ENCODE measurements at regions not wholly inside any gene's neighbourhood (a gene's known extent, or its start where the extent isn't known, plus 50 kb on each side); places are given as distances from the start of the nearest gene placed in this dataset.

DNA sequence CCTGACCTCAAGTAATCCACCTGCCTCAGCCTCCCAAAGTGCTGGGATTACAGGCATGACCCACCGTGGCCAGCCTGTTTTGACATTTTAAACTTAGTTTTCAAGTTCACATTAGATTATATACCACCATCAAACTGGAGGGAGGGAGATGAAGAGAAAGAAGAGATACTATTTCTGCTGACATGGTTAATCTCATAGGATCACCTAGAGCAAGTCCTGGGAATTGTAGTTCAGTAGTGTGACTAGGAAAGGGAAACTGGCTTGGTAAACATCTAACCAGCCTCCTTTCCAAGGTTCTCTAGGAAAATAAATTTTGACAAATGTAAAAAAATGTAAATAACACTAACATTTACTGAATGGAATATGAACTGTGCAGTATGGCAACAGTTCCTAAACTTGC, 120.5 kb upstream of the ASCC3 start:
- ATAC-seq: no peak
- DNase-seq (ENCODE audit: low spot score): no peak
- ChIA-PET POLR2A (no interaction called here), CTCF (ENCODE audit: low intra/inter-chr PET ratio, low total read pairs) (no interaction called here)
- Histone ChIP-seq H3K4me1 (ENCODE audit: insufficient read depth, low read length) (no peaks in the 10 kb centered on the region), H2AFZ (ENCODE audit: low read length) (no peak overlapping the region), H4K20me1 (ENCODE audit: insufficient read depth, low read length) (no peaks in the 10 kb centered on the region), H3K27me3 (ENCODE audit: control insufficient read depth in 1 of 2, insufficient read depth in 2 of 2, low read length in 2 of 2) (no peaks in the 10 kb centered on the region), H3K27ac (ENCODE audit: extremely low read length, insufficient read depth, low read length) (no peak overlapping the region), H3K9ac (ENCODE audit: insufficient read depth, low read depth, low read length) (no peak overlapping the region), H3K36me3 (replicated peaks in 1 of 2; ENCODE audit: control insufficient read depth in 1 of 2, insufficient read depth in 2 of 2, low read length in 2 of 2) (no peaks in the 10 kb centered on the region), H3K4me3 (replicated peaks in 1 of 3; ENCODE audit: insufficient read depth in 1 of 3, low read depth in 2 of 3, low read length in 3 of 3) (no peak overlapping the region), H3K9me3 (ENCODE audit: low read length) (no peaks in the 10 kb centered on the region), H3K79me2 (ENCODE audit: insufficient read depth, low read length) (no peaks in the 10 kb centered on the region), H3K4me2 (ENCODE audit: low read depth, low read length) (no peak overlapping the region)
- in situ Hi-C loops (cut with HindIII; ENCODE audit: extremely low pct_ligation_motif_present, low pct_unique_long_range_greater_than_20kb) (no loop called here), intact Hi-C loops (cut with micrococcal nuclease; ENCODE audit: unreplicated experiment) (no loop called here)
- 0% methylated on average over 1 of the region's 1 CpG for WGBS (ENCODE audit: low lambda C conversion rate)
- FAIRE-seq: no peak
- TF ChIP-seq MAFK (conservative IDR thresholded peaks at IDR 0.05 in 1 of 2, IDR thresholded peaks at IDR 0.05 in 1 of 2; ENCODE audit: low read length in 2 of 2) (peak; percentile 60 to 77), MAFF (IDR thresholded peaks at IDR 0.05; ENCODE audit: low read depth, low read length) (peak; percentile 45; the same call in 1 of the 2 replicates)
- TF ChIP-seq, protein P1, sequence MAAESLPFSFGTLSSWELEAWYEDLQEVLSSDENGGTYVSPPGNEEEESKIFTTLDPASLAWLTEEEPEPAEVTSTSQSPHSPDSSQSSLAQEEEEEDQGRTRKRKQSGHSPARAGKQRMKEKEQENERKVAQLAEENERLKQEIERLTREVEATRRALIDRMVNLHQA (CRISPR knock-in tag; IDR thresholded peaks at IDR 0.05): no peak
- no TSS peak for BruUV-seq (replicated peaks)

DNA sequence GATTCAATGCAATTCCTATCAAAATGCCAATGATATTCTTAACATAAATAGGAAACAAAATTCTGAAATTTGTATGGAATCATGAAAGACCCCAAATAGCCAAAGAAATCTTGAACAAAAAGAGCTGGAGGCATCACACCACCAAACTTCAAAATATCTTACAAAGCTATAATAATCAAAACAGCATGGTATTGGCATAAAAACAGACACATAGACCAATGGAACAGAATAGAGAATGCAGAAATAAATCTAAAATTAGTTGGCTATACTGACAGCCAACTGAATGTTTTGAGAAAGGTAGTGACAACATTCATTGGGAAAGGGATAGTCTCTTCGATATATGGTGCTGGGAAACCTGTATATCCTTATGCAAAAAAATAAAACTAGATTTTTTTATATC, 121.9 kb upstream of the ASCC3 start:
- intact Hi-C loops (cut with micrococcal nuclease; ENCODE audit: unreplicated experiment): no loop called here
- Histone ChIP-seq H3K27me3 (ENCODE audit: control insufficient read depth in 1 of 2, insufficient read depth in 2 of 2, low read length in 2 of 2) (no peaks in the 10 kb centered on the region), H3K79me2 (ENCODE audit: insufficient read depth, low read length) (no peaks in the 10 kb centered on the region), H3K27ac (ENCODE audit: extremely low read length, insufficient read depth, low read length) (no peak overlapping the region), H3K9me3 (ENCODE audit: low read length) (no peaks in the 10 kb centered on the region), H3K4me1 (ENCODE audit: insufficient read depth, low read length) (no peaks in the 10 kb centered on the region), H4K20me1 (ENCODE audit: insufficient read depth, low read length) (no peaks in the 10 kb centered on the region), H3K4me3 (replicated peaks in 1 of 3; ENCODE audit: insufficient read depth in 1 of 3, low read depth in 2 of 3, low read length in 3 of 3) (no peak overlapping the region), H3K9ac (ENCODE audit: insufficient read depth, low read depth, low read length) (no peak overlapping the region), H2AFZ (ENCODE audit: low read length) (no peak overlapping the region), H3K4me2 (ENCODE audit: low read depth, low read length) (no peak overlapping the region), H3K36me3 (replicated peaks in 1 of 2; ENCODE audit: control insufficient read depth in 1 of 2, insufficient read depth in 2 of 2, low read length in 2 of 2) (no peaks in the 10 kb centered on the region)
- no peak for ATAC-seq
- in situ Hi-C loops (cut with HindIII; ENCODE audit: extremely low pct_ligation_motif_present, low pct_unique_long_range_greater_than_20kb): no loop called here
- BruUV-seq (replicated peaks): no TSS peak
- 0% methylated on average over 1 of the region's 1 CpG for WGBS (ENCODE audit: low lambda C conversion rate)
- DNase-seq (ENCODE audit: low spot score): no peak
- no peak for FAIRE-seq
- ChIA-PET POLR2A (no interaction called here), CTCF (ENCODE audit: low intra/inter-chr PET ratio, low total read pairs) (no interaction called here)
- TF ChIP-seq, protein P2, sequence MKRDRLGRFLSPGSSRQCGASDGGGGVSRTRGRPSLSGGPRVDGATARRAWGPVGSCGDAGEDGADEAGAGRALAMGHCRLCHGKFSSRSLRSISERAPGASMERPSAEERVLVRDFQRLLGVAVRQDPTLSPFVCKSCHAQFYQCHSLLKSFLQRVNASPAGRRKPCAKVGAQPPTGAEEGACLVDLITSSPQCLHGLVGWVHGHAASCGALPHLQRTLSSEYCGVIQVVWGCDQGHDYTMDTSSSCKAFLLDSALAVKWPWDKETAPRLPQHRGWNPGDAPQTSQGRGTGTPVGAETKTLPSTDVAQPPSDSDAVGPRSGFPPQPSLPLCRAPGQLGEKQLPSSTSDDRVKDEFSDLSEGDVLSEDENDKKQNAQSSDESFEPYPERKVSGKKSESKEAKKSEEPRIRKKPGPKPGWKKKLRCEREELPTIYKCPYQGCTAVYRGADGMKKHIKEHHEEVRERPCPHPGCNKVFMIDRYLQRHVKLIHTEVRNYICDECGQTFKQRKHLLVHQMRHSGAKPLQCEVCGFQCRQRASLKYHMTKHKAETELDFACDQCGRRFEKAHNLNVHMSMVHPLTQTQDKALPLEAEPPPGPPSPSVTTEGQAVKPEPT (CRISPR knock-in tag; IDR thresholded peaks at IDR 0.05; ENCODE audit: low read depth): no peak
- TF ChIP-seq ZNF335 (CRISPR knock-in tag; IDR thresholded peaks at IDR 0.05) (no peak), NFE2L2 (IDR thresholded peaks at IDR 0.05; ENCODE audit: low read length) (no peak), ATF7-NPFF (CRISPR knock-in tag; IDR thresholded peaks at IDR 0.05; ENCODE audit: low read depth) (no peak), RXRA (CRISPR knock-in tag; IDR thresholded peaks at IDR 0.05) (no peak), KDM5A (IDR thresholded peaks at IDR 0.05; ENCODE audit: borderline replicate concordance, low read length) (no peak), MED1 (CRISPR knock-in tag; IDR thresholded peaks at IDR 0.05) (no peak)
- TF ChIP-seq, protein P3, sequence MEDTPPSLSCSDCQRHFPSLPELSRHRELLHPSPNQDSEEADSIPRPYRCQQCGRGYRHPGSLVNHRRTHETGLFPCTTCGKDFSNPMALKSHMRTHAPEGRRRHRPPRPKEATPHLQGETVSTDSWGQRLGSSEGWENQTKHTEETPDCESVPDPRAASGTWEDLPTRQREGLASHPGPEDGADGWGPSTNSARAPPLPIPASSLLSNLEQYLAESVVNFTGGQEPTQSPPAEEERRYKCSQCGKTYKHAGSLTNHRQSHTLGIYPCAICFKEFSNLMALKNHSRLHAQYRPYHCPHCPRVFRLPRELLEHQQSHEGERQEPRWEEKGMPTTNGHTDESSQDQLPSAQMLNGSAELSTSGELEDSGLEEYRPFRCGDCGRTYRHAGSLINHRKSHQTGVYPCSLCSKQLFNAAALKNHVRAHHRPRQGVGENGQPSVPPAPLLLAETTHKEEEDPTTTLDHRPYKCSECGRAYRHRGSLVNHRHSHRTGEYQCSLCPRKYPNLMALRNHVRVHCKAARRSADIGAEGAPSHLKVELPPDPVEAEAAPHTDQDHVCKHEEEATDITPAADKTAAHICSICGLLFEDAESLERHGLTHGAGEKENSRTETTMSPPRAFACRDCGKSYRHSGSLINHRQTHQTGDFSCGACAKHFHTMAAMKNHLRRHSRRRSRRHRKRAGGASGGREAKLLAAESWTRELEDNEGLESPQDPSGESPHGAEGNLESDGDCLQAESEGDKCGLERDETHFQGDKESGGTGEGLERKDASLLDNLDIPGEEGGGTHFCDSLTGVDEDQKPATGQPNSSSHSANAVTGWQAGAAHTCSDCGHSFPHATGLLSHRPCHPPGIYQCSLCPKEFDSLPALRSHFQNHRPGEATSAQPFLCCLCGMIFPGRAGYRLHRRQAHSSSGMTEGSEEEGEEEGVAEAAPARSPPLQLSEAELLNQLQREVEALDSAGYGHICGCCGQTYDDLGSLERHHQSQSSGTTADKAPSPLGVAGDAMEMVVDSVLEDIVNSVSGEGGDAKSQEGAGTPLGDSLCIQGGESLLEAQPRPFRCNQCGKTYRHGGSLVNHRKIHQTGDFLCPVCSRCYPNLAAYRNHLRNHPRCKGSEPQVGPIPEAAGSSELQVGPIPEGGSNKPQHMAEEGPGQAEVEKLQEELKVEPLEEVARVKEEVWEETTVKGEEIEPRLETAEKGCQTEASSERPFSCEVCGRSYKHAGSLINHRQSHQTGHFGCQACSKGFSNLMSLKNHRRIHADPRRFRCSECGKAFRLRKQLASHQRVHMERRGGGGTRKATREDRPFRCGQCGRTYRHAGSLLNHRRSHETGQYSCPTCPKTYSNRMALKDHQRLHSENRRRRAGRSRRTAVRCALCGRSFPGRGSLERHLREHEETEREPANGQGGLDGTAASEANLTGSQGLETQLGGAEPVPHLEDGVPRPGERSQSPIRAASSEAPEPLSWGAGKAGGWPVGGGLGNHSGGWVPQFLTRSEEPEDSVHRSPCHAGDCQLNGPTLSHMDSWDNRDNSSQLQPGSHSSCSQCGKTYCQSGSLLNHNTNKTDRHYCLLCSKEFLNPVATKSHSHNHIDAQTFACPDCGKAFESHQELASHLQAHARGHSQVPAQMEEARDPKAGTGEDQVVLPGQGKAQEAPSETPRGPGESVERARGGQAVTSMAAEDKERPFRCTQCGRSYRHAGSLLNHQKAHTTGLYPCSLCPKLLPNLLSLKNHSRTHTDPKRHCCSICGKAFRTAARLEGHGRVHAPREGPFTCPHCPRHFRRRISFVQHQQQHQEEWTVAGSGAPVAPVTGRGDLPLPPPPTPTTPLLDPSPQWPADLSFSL (CRISPR knock-in tag; IDR thresholded peaks at IDR 0.05): no peak
